ENCODE measurements at regions not wholly inside any gene's neighbourhood (a gene's known extent, or its start where the extent isn't known, plus 50 kb on each side); places are given as distances from the start of the nearest gene placed in this dataset.

- H3K9me3 ChIP-seq: no peaks in the 10 kb centered on the region
- no peaks in the 10 kb centered on the region for H3K4me1 ChIP-seq
- 74 to 82% methylated on average over 3 to 6 of the region's 7 CpGs for WGBS, 2 donors (ENCODE audit: low coverage in 1 of 2)
- H3K27me3 ChIP-seq: no peaks in the 10 kb centered on the region
- no peak overlapping the region for H3K27ac ChIP-seq
- no peak for TF ChIP-seq POLR2AphosphoS5 (IDR thresholded peaks at IDR 0.05)
- TF ChIP-seq EP300 (IDR thresholded peaks at IDR 0.05): no peak
- TF ChIP-seq, protein P1, sequence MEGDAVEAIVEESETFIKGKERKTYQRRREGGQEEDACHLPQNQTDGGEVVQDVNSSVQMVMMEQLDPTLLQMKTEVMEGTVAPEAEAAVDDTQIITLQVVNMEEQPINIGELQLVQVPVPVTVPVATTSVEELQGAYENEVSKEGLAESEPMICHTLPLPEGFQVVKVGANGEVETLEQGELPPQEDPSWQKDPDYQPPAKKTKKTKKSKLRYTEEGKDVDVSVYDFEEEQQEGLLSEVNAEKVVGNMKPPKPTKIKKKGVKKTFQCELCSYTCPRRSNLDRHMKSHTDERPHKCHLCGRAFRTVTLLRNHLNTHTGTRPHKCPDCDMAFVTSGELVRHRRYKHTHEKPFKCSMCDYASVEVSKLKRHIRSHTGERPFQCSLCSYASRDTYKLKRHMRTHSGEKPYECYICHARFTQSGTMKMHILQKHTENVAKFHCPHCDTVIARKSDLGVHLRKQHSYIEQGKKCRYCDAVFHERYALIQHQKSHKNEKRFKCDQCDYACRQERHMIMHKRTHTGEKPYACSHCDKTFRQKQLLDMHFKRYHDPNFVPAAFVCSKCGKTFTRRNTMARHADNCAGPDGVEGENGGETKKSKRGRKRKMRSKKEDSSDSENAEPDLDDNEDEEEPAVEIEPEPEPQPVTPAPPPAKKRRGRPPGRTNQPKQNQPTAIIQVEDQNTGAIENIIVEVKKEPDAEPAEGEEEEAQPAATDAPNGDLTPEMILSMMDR (IDR thresholded peaks at IDR 0.05): no peak
- TF ChIP-seq POLR2A (IDR thresholded peaks at IDR 0.05): no peak
- no peak for ATAC-seq
- no peaks in the 10 kb centered on the region for H3K36me3 ChIP-seq
- no peak overlapping the region for H3K4me3 ChIP-seq
Observed at GRCh38 chr5:3905031-3905430, 309.4 kb downstream of the IRX1 start.

- TF ChIP-seq POLR2A (IDR thresholded peaks at IDR 0.05): no peak
- no peak for TF ChIP-seq EP300 (IDR thresholded peaks at IDR 0.05)
- no peak for TF ChIP-seq POLR2AphosphoS5 (IDR thresholded peaks at IDR 0.05)
- TF ChIP-seq, protein P1 (IDR thresholded peaks at IDR 0.05): no peak
- Histone ChIP-seq H3K36me3 (no peaks in the 10 kb centered on the region), H3K4me1 (no peaks in the 10 kb centered on the region), H3K9me3 (no peaks in the 10 kb centered on the region), H3K4me3 (no peak overlapping the region), H3K27me3 (no peaks in the 10 kb centered on the region), H3K27ac (no peak overlapping the region)
- no peak for ATAC-seq
- WGBS, 2 donors (ENCODE audit: low coverage in 1 of 2): 47% methylated on average over 2 of the region's 3 CpGs; no CpG with 5 or more reads in 1 of the 2 donors
Observed at GRCh38 chr5:3905521-3905920, 309.9 kb downstream of the IRX1 start.

DNA sequence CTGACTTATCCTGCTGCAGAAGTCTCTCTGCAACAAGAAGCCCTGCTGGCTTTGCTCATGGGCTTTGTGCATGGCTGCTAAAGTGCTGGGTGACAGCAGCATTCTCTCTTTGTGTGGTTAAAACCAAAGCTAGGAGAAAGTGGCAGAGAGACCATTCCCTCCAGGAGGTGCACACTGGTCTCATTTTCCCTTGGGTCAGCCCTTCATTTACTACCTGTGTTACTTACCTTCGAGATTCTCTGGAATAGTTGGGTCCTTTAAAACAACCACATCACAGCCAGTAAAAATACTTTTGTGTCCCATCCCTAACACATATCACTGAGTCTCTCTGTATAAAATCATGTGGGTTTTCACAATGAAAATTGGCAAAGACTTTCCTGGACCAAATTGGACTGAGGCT, 315.5 kb downstream of the IRX1 start:
- H3K4me3 ChIP-seq: no peak overlapping the region
- no peaks in the 10 kb centered on the region for H3K9me3 ChIP-seq
- no peaks in the 10 kb centered on the region for H3K27me3 ChIP-seq
- no peak overlapping the region for H3K27ac ChIP-seq
- H3K4me1 ChIP-seq: no peaks in the 10 kb centered on the region
- ATAC-seq: no peak
- no peaks in the 10 kb centered on the region for H3K36me3 ChIP-seq
- WGBS, 2 donors (ENCODE audit: low coverage in 1 of 2): 83 to 90% methylated on average over 1 of the region's 1 CpG
- TF ChIP-seq POLR2AphosphoS5 (IDR thresholded peaks at IDR 0.05) (no peak), EP300 (IDR thresholded peaks at IDR 0.05) (no peak), POLR2A (IDR thresholded peaks at IDR 0.05) (no peak)
- TF ChIP-seq, protein P1 (IDR thresholded peaks at IDR 0.05): no peak

- Histone ChIP-seq H3K27ac (no peak overlapping the region), H3K36me3 (no peaks in the 10 kb centered on the region), H3K4me3 (no peak overlapping the region), H3K27me3 (no peaks in the 10 kb centered on the region), H3K9me3 (no peaks in the 10 kb centered on the region), H3K4me1 (no peaks in the 10 kb centered on the region)
- no peak for TF ChIP-seq POLR2AphosphoS5 (IDR thresholded peaks at IDR 0.05)
- TF ChIP-seq, protein P1 (IDR thresholded peaks at IDR 0.05): no peak
- no peak for TF ChIP-seq POLR2A (IDR thresholded peaks at IDR 0.05)
- TF ChIP-seq EP300 (IDR thresholded peaks at IDR 0.05): no peak
- 60 to 71% methylated on average over 3 to 4 of the region's 4 CpGs for WGBS, 2 donors (ENCODE audit: low coverage in 1 of 2)
- no peak for ATAC-seq
Observed at GRCh38 chr5:3911773-3912172, 316.1 kb downstream of the IRX1 start.

DNA sequence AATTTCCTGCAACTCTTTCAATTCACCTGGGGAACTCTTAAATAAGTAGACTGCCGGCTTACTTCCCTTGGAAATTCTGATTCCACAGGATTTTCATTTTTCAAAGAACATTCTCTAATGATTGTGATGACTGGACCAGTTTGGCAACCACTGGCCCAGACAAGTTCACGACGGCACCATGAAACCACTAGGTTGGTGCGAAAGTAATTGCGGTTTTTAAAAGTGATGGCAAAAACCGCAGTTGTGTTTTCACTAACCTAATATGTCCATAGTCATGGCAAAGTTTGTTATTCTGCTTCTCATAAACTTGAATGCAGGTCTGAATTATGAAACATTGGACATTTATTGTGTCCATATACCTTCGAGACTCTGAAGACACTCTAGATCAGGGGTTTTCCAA, 317.2 kb downstream of the IRX1 start:
- H3K27ac ChIP-seq: no peak overlapping the region
- TF ChIP-seq EP300 (IDR thresholded peaks at IDR 0.05) (no peak), POLR2A (IDR thresholded peaks at IDR 0.05) (no peak), POLR2AphosphoS5 (IDR thresholded peaks at IDR 0.05) (no peak)
- TF ChIP-seq, protein P1 (IDR thresholded peaks at IDR 0.05): no peak
- no peaks in the 10 kb centered on the region for H3K9me3 ChIP-seq
- no peak overlapping the region for H3K4me3 ChIP-seq
- ATAC-seq: no peak
- no peaks in the 10 kb centered on the region for H3K27me3 ChIP-seq
- H3K36me3 ChIP-seq: no peaks in the 10 kb centered on the region
- no peaks in the 10 kb centered on the region for H3K4me1 ChIP-seq
- WGBS, 2 donors (ENCODE audit: low coverage in 1 of 2): 94 to 98% methylated on average over 6 to 7 of the region's 7 CpGs
